Glomerular visceral epithelial cell (primary cell): ENCODE measurements at regions not wholly inside any gene's neighbourhood (a gene's known extent, or its start where the extent isn't known, plus 50 kb on each side); places are given as distances from the start of the nearest gene placed in this dataset.
"Not testable (repeated sequence)": the region's sequence is repeated elsewhere in the genome, so short reads cannot be mapped to it uniquely, and the experiment has no call there.

Source experiments
- DNase-seq: peaks from one replicate; pipeline ENCODE4 v3.0.0-alpha.2; 2016; ENCODE audit errors: extremely low spot score

DNA sequence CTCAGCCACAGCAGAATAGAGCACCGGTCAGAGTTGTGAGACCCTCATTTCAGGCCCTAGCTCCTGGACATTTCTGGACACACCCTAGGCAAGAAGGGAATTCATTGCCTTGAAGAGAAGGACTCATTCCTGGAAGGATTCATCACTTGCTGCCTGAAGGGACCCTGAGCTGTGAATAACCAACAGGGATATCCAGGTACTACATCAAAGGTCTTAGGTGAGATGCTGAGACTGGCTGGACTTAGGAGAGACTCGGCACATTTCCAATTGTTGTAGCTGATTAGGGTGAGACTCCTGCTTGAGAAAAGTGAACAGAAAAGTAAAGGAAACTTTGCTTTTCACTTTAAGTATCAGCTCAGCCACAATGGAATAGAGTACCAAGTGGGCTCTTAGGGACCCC lies 208.1 kb upstream of the CDKN2B start:
- DNase-seq: no peak

GRCh38 chr9:22225856-22226255 lies 216.8 kb upstream of the CDKN2B start:
- not testable (repeated sequence) for DNase-seq

GRCh38 chr9:22227986-22228385 lies 218.6 kb upstream of the DMRTA1 start:
- no peak for DNase-seq

- no peak for DNase-seq
Measured at GRCh38 chr9:22228542-22228941, 218.1 kb upstream of the DMRTA1 start.

- DNase-seq: peak; percentile 57
Measured at GRCh38 chr9:22229069-22229468, 217.6 kb upstream of the DMRTA1 start.

DNA sequence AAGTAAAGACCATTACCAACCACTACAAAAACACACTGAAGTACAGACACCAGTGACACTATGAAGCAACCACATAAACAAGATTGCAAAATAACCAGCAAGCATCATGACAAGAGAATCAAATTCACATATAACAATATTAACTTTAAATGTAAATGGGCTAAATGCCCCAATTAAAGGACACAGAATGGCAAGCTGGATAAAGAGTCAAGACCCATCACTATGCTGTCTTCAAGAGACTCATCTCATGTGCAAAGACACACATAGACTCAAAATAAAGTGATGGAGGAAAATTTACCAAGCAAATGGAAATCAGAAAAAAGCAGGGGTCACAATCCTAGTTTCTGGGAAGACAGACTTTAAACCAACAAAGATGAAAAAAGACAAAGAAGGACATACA lies 215.3 kb upstream of the DMRTA1 start:
- not testable (repeated sequence) for DNase-seq

DNA sequence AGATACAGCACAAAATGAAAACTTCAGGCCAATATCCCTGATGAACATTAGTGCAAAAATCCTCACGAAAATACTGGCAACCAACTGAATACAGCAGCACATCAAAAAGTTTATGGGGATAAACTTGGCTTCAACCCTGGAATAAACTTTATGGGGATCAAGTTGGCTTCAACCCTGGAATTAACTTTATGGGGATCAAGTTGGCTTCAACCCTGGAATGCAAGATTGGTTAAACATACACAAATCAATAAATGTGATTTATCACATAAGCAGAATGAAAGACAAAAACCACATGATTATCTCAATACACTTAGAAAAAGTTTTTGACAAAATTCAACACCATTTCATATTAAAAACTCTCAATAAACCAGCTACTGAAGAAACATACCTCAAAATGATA lies 213.7 kb upstream of the DMRTA1 start:
- no peak for DNase-seq

GRCh38 chr9:22237497-22238363 lies 208.9 kb upstream of the DMRTA1 start:
- peak; percentile 93 for DNase-seq

- peak; percentile 81 for DNase-seq
Measured at GRCh38 chr9:22238809-22239684, 207.6 kb upstream of the DMRTA1 start.

- DNase-seq: peak; percentile 57
Measured at GRCh38 chr9:22240619-22241018, 206.0 kb upstream of the DMRTA1 start.

DNA sequence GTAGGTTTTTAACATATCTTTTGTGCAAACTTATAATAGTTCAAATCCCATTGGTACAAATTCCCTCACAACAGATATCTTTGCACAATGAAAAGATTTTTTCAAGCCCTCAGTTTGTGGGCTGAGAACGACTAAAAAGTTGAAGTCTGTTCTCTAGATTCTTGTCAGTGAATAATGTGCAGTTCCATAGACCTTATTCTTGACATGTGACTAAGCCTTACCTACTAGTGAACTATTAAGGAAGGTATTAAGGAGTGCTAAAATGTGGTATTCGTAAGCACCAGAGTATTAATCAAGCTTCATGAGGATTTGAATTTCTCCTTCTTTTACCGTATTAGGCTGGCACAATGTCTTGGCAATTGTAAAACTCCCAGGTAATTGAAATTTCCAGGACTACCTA lies 205.6 kb upstream of the DMRTA1 start:
- no peak for DNase-seq

DNA sequence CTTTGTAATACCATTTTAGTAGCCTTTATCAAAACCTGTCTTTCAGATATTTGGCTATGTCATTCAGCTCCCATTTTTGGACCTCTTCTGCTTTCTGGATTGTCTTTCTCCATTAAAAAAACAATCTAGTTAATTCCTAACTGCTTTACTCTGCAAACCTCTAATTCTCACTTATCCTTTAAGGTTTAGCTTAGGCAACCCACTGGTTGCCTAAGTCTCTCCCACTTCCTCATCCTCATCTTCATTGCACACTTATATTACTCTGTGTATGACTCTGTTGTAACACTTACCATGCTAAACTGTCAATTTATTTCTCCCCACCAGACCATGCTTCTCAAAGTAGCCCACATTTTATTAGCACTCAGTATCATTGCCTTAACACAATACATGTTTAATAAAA lies 205.0 kb upstream of the DMRTA1 start:
- DNase-seq: no peak

- DNase-seq: peak; percentile 60
Measured at GRCh38 chr9:22244139-22245011, 202.2 kb upstream of the DMRTA1 start.

DNA sequence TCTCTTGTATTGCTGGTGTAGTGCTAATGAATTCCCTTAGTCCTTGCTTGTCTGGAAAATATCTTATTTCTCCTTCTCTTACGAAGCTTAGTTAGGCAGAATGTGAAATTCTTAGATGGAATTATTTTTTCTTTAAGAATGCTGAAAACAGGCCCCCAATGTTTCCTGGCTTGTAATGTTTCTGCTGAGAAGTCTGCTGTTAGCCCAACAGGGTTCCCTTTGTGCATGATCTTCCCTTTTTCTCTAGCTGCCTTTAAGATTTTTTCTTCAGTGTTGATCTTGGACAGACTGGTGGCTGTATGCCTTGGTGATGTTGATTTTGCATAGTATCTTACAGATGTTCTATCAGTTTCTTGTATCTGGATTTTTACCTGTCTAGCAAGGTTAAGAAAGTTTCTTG lies 191.3 kb upstream of the DMRTA1 start:
- DNase-seq: no peak

DNA sequence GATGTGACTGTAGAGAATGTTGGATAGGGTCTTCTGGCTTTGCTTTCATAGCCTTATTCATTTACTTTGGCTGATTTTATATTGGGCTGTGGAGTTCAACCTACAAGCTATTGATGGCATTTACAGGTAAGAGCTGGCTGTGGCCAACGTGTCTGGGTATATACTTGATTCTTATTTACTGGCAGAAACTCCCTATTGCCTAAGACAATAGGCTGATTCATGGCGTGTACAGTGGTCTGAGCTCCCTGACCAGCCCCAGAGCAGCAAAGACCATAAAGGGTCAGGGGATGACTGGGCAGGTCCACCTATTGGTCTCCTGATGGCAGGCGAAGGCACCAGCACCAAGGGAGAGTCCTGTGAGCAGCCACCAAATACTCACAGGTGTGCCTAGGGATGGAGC lies 190.2 kb upstream of the DMRTA1 start:
- DNase-seq: no peak

GRCh38 chr9:22257026-22257816 lies 189.4 kb upstream of the DMRTA1 start:
- no peak for DNase-seq

DNA sequence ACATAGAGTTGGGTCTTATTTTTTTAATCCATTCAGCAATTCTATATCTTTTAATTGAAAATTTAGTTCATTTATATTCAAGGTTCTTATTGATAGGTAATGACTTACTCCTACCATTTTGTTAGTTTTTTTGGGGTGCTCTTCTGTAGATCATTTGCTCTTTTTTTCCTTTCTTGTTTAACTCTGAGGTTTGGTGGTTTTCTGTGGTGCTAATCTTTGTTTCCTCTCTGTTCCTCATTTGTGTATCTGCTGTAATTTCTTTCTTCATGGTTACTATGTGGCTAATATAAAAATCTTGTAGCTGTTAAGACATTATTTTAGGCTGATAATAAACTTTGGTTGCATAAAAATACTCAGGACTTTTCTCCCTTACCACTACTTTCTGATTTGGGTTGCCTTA lies 181.6 kb upstream of the DMRTA1 start:
- DNase-seq: no peak

GRCh38 chr9:22265534-22265933 lies 181.1 kb upstream of the DMRTA1 start:
- DNase-seq: no peak

GRCh38 chr9:22274477-22274876 lies 172.1 kb upstream of the DMRTA1 start:
- no peak for DNase-seq

GRCh38 chr9:22278426-22278825 lies 168.2 kb upstream of the DMRTA1 start:
- DNase-seq: no peak

GRCh38 chr9:22279636-22280035 lies 167.0 kb upstream of the DMRTA1 start:
- peak; percentile 9 for DNase-seq
